HK-2 (cell line): ENCODE measurements at regions not wholly inside any gene's neighbourhood (a gene's known extent, or its start where the extent isn't known, plus 50 kb on each side); places are given as distances from the start of the nearest gene placed in this dataset.

ENCODE experiments used
- DNase-seq: peaks from one replicate; pipeline ENCODE4 v3.0.0-alpha.2; 2018; ENCODE audit not compliant: unreplicated experiment

GRCh38 chr6:6704103-6705060 lies 115.9 kb downstream of the LY86 start:
- no peak for DNase-seq

GRCh38 chr6:6705061-6705425 lies 116.5 kb downstream of the LY86 start:
- DNase-seq = no peak

GRCh38 chr6:6705915-6706675 lies 117.6 kb downstream of the LY86 start:
- no peak for DNase-seq

- no peak for DNase-seq
Observed at GRCh38 chr6:6707143-6707542, 118.6 kb downstream of the LY86 start.

GRCh38 chr6:6709106-6709505 lies 120.6 kb downstream of the LY86 start:
- no peak for DNase-seq

GRCh38 chr6:6711031-6711785 lies 122.7 kb downstream of the LY86 start:
- DNase-seq = no peak

- DNase-seq = no peak
Observed at GRCh38 chr6:6711832-6712448, 123.4 kb downstream of the LY86 start.

GRCh38 chr6:6712449-6713403 lies 124.2 kb downstream of the LY86 start:
- DNase-seq = no peak

- DNase-seq = no peak
Observed at GRCh38 chr6:6713657-6714056, 125.1 kb downstream of the LY86 start.

GRCh38 chr6:6714118-6714897 lies 125.8 kb downstream of the LY86 start:
- no peak for DNase-seq

GRCh38 chr6:6714953-6715352 lies 126.4 kb downstream of the LY86 start:
- DNase-seq = no peak

GRCh38 chr6:6715465-6715864 lies 126.9 kb downstream of the LY86 start:
- no peak for DNase-seq

- DNase-seq = no peak
Observed at GRCh38 chr6:6716998-6717763, 128.7 kb downstream of the LY86 start.

GRCh38 chr6:6717953-6718352 lies 129.4 kb downstream of the LY86 start:
- DNase-seq = no peak

- no peak for DNase-seq
Observed at GRCh38 chr6:6721606-6722005, 133.1 kb downstream of the LY86 start.

- no peak for DNase-seq
Observed at GRCh38 chr6:6722195-6722594, 133.7 kb downstream of the LY86 start.

GRCh38 chr6:6723361-6723760 lies 134.8 kb downstream of the LY86 start:
- no peak for DNase-seq

- no peak for DNase-seq
Observed at GRCh38 chr6:6723921-6724538, 135.5 kb downstream of the LY86 start.
